ENCODE measurements at regions not wholly inside any gene's neighbourhood (a gene's known extent, or its start where the extent isn't known, plus 50 kb on each side); places are given as distances from the start of the nearest gene placed in this dataset.

DNA sequence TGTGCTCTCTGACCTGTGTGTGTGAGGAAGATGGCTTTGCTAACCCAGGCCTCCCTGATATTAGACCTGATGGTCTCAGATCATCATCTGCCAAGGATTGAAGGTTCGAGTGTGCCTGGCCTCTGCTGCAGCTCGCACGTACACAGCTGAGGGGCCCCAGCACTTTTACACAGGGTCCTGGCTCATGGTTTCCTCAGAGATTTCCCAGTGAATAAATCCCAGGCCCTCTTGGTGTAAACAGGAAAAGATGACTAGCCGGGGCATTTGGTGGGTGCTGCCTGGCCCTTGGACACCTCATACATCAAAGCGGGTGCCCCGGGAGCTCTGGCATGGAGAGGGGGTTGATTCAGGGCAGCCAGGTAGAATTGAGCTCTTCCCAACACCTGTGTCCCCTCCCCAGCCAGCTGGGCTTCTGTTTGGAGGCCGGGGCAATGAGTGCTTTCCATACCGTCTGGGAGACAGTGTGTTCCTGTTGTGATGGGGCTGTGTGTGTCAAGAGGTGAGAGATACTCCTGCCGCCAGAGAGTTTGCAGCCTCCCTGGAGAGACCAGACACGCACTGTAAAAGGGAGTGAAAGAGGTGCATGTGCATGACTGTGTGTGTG lies 72.5 kb upstream of the TLE3 start:
- DNase-seq = no peak

DNA sequence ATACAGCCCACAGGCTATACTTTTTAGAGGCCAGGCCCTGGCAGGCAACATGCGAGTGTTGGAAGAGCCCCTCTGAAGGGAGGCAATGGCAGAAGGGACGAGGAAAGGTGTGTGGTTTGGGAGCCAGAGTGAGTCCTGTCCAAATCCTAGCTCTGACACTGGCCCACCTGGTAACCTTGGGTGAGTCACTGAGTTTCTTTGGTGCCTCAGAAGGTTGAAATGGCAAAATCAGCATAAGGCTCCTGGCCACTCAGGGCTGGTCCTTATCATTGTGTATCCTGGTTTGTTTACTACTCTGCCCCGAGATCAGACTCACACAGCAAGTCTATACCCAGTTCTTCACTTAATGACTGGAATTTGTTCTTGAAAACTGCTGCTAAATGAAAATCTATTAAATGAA lies 71.4 kb upstream of the TLE3 start:
- no peak for DNase-seq

- DNase-seq = no peak
Measured at GRCh38 chr15:70167155-70167554, 69.4 kb upstream of the TLE3 start.

DNA sequence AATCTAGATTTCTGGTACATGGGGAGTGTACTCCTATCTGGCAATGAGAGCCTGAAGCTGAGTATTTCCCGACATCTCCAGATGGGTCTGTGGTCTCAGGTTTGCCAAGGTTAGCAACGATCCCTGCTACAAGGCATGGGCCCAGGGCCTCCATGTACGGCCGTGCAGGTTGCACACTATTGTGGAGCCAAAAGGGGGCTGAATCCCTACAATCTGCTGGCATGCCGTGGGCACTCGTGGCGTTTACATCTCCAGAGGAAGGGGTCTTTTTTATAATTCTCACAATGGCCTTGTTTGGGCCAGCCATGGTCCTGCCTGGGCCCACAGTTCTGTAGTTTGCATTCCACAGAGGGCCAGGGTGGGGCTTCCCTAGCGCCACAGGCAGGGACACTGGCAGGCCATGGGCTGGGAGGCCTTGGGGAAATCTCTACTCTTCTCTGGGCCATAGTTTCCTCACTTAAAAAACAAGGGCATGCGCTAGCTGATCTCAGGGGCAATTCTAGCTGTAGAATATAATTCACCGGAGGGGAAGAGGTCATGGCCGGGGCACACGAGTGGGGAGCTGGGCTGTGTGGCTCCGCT lies 68.9 kb upstream of the TLE3 start:
- DNase-seq = no peak

- DNase-seq = no peak
Measured at GRCh38 chr15:70165716-70166284, 68.1 kb upstream of the TLE3 start.

DNA sequence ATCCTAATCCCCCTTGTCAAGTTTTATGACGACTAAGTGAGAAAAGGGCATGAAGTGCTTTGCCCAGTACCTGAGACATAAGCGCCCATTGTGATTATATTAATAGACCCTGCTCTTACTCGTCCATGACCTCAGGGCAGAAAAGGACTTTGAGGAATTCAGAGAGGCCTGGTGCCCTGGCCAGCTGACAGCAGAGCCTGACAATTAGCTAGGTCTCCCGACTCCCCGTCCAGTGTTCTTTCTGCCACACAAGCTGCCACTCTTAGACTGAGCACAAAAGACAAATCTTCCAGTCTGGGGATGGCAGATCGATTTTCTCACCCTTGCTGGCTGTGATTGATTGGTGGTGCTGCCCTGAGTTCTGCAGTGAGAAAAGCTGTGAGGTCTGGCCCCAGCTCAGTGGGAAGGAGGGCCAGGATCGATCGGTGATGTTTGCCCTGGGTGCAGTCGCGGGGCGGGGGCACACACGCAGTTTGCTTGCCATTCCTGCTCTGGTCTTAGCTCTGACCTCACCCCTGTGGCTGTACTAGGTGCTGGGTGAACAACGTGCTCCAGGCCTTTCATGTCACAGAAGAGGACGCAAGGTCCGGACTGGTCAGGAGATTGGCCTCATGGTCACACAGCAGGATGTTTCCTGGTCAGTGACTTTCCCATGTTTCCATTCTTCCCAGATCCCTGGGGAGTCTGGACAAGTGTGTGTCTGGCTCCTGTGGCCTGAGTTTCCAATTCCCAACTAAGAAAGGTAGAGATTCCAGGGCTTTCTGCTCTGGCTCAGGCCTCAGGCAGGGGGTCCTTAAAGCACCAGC lies 67.4 kb upstream of the TLE3 start:
- no peak for DNase-seq

GRCh38 chr15:70164156-70164900 lies 66.6 kb upstream of the TLE3 start:
- no peak for DNase-seq

DNA sequence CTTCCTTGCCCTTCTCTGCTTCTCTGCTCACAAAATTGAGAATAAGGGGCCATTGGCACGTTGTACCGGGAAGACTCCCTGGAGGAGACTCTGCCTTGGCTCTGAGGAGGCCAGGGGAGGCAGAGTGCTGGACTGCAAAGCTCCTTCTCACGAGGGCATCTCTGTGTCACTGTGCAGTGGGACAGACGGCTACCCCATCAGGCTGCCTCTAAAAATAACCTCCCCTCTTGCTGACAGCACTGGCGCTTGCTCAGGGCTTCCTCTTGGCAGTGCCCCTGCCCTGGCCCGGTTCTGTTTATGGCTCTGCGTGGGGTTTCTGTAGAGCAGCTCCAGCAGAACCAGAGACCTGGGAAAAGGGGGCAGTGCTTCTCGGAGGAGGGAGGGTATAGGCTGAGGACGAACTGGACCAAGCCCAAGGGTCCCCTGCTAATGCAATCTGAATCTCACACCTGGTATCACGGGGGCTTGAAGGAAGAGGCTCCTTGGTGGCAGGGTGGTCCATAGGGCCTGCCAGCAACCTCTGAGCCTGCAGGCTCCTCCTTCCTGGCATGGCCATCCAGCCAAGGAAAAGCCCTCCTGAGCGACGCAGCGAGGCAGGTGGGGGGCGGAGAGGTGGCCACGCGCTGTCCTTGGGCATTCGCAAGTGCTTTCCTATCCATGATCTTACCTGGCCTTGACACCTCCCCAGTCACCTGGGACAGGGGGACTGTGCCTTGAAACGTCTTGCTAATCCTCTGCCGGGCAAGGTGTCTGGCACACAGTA lies 63.3 kb upstream of the TLE3 start:
- DNase-seq = no peak

DNA sequence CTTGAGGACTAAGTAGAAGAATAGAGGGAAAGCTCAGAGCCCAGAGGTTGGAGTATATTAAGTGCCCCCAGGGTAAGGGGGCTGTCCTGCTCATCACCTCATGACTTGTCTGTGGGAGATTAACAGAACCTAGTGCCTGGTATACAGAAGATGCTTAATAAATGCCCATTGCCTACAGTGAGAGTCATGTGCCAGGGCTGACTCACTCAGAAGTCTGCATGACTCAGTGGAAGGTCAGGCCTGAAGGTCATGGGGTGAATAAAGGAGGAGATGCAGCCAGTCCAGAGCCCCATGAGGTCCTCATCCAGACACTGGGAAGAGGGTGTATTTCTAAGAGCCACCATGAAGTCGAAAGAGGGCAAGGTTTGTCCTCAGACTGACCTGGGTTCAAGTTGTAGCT lies 62.5 kb upstream of the TLE3 start:
- DNase-seq = peak; percentile 44

GRCh38 chr15:70159713-70160009 lies 61.9 kb upstream of the TLE3 start:
- no peak for DNase-seq

DNA sequence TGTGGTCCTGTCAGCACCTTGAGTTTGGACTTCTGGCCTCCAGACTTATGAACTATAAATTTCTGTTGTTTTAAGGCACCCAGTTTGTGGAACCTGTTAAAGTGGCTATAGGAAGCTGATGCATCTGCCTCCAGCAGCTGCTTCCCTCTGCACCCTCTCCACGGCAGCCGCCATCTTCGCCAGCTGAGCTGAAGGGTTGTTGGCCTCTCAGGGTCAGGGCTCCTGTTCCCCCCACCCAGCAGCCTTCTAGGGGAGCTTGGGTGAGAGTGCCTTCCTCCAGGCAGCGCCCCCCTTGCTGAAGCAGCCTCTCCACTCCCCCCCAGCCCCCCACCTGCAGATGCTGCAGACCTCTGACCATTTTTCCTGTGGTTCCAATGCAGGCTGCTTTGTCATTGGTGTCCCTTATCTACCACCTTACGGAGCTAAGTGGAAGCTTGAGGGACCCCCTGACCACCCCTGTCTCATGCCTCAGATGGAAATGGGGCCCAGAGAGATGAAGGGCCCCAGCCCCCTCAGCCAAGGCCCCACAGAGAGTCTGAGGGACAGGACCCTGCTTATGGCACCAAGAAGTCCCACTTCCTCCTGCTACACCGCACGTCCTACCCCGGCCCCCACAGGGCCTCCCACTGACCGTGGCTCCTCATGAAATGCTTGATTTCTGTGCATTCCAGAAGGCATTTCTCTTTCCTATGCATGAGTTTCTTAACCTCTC lies 61.4 kb upstream of the TLE3 start:
- DNase-seq = no peak

DNA sequence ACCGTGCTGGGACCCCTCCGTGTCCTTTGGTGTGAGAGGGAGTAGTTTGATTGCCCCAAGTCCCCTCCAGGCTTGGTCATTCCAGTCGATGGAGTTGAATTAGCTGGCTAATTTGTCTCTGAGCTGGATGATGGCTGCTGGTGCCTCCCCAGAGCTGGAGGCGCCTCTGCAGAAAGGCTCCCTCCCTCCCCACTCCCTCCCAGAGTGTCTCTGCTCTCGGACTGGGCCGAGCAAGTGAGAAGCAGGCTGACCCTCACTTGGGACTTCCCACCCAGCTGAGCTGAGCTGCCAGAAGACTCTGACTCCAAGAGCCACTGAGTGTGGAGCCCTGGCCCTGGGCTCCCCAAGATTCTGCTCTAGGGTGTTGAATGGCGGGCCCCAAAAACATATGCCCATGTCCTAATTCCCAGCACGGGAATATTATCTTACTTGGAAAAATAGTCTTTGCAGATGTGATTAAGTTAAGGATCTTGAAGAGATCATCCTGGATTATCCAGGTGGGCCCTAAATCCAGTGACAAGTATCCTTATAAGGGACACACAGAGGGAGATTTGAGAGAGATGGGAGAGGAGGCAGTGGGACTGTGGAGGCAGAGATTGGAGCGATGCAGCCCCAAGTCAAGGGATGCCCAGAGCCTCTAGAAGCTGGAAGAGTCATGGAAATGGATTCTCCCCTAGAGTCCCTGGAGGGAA lies 60.7 kb upstream of the TLE3 start:
- no peak for DNase-seq

DNA sequence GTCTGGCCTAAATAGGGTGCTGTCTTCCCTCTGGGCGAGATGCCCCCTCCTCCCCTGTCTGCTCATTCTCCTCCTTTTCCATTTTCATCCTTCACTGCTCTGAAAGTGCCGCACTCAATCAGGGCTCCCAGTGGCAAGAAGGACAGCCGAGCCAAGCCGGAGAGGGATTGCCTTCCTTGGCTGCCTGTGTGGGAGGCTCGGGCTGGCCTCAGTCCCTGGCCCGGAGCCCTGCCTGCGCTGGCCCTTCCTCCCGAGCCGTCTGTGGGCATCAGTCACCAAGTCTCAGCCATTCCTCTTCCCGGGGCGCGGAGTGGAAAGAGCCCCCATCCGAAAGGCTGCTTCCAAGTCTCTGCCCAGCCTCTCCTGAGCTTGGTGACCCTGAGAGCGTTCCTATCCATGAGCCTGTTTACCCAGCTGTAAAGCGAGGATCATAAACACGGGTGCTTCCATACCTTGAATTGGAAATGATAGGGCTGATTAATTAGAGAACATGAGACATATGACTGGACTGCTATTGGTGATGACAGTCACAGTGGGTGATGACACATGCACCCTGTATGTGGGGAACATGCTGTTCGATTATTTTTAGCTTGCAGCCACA lies 59.1 kb upstream of the TLE3 start:
- DNase-seq = no peak

GRCh38 chr15:70154718-70155347 lies 57.1 kb upstream of the TLE3 start:
- no peak for DNase-seq

DNA sequence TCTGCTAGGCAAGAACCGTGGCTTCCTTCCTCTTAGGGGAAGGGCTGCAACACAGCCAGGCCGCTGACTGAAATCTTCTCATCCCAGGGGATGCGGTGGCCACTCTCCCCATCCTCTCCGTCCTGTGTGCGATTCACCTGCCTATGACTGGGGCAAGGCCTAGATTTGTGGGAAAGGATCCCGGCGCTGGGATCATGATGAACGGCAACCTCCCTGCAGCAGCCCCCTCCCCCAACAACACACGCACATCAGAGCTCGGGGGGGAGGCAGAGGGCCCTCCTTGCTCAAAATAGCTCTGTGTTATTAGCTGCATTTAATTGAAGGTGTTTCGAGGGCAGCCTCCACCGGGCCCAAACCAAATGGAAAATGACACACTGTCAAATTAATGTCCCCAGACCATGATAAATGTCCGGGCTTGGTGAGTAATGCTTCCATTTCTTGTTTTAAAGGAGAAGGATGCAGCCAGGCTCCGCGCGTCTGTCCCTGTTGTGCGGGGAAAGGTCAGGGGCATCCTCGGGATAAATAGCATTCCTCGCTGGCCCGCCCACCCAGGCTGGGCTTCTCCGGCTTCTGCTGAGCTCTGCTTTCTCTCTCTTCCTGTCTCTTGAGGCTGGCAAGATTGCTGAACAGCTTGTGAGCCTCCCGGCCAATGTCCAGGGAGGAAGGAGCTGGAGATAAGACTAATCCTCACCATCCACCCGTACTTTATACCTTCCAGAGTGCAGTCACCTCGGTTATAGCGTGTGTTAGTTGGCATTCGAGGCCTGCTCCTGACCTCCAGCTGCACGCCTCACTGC lies 56.4 kb upstream of the TLE3 start:
- DNase-seq = no peak

DNA sequence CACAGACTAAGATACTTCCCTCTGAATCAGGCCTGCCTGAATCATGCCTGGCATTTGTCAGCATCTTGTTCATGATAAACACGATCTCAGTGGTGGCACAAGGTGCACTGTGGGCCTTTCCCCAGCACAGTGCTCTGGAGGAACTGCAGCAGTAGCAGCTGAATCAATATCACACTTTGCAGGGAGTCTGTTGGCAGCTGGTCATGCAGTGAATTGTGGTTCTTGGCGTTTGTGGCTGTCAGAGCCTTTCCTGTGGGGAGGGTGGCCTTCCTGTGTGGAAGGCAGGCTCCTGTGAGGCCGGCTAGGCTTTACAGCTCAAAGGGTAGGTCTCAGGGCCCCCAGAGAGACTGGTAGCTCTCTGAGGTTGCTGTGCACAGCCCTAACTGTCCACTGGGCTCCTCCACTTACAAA lies 54.4 kb upstream of the TLE3 start:
- peak; percentile 18 for DNase-seq

GRCh38 chr15:70151462-70151861 lies 53.7 kb upstream of the TLE3 start:
- no peak for DNase-seq

DNA sequence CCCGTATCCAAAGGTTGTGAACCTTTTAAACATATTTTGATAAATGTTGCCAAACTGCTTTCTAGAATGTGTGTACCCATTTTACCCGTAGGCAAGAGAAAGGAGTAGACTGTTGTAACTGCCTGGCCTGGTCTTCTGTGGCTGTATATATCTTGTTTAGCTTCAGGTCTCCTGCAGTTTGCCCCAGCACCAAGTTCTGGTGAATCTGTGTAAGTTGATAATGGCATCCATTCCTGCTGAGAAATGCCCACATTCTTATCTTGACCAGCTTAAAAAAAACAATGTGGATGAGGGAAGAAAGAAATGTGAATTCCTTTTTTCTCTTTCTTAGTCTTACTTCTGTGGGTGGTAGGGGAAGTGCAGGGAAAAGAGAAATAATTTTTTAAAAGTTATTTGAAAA lies 53.3 kb upstream of the TLE3 start:
- DNase-seq = no peak

DNA sequence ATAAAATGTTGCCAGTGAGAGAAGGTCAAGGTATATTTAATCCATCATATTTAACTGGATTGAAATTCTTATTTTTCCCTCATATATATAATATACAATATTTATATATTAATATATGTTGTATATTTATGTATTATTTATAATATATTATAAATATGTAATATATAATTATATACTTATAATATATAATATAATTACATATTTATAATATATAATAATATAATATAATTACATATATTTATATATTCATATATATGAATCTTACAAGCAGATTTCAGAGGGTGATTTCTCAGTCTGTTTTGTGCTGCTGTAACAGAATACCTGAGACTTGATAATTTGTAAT lies 52.7 kb upstream of the TLE3 start:
- no peak for DNase-seq

All from CD4-positive, alpha-beta T cell treated with Interleukin-15 for 1 hour (primary cell).